ENCODE measurements at regions not wholly inside any gene's neighbourhood (a gene's known extent, or its start where the extent isn't known, plus 50 kb on each side); places are given as distances from the start of the nearest gene placed in this dataset.

DNA sequence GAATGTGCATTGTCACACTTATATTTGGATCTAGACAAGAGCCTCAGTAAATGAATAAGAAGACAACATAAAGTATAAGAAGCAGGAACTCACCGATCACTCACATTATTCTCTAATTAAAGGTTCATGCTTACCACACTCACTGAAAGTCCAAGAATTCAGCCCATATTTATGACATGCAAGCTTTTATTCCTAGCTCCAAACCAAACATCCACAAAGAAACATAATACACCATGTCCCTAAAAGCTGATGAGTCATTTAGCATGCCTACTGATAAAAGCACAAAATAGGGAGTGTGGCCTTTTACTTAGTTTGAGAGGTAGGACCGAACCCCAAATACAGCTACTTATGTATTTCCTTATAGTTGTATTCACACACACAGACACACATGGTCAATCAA lies 1094.6 kb upstream of the CDH2 start:
- Histone ChIP-seq H3K79me2 (ENCODE audit: control insufficient read depth, insufficient read depth, low read length) (no peaks in the 10 kb centered on the region), H3K27me3 (ENCODE audit: control insufficient read depth, extremely low read depth, insufficient read depth, low read length) (no peaks in the 10 kb centered on the region), H3K4me1 (ENCODE audit: control insufficient read depth, extremely low read depth, insufficient read depth, low read length) (no peaks in the 10 kb centered on the region), H3K4me2 (ENCODE audit: control insufficient read depth, extremely low read depth, insufficient read depth, low read depth, low read length) (no peak overlapping the region), H3K4me3 (ENCODE audit: control insufficient read depth in 2 of 3, extremely low read depth in 1 of 3, insufficient read depth in 2 of 3, low read depth in 1 of 3, low read length in 3 of 3) (no peak overlapping the region), H3K9ac (ENCODE audit: control insufficient read depth, extremely low read depth, insufficient read depth, low read length) (no peak overlapping the region), H3K9me3 (ENCODE audit: control insufficient read depth, low read depth, low read length) (no peaks in the 10 kb centered on the region), H3K36me3 (ENCODE audit: control insufficient read depth in 2 of 2, extremely low read depth in 1 of 2, insufficient read depth in 2 of 2, low read length in 2 of 2) (no peaks in the 10 kb centered on the region), H2AFZ (ENCODE audit: control insufficient read depth, low read length) (no peak overlapping the region), H4K20me1 (ENCODE audit: control insufficient read depth, extremely low read depth, insufficient read depth, low read length) (no peaks in the 10 kb centered on the region), H3K9me1 (ENCODE audit: control insufficient read depth, extremely low read depth, insufficient read depth, low read length) (no peaks in the 10 kb centered on the region), H3K27ac (ENCODE audit: control insufficient read depth, insufficient read depth, low read length) (no peak overlapping the region)
- dilution Hi-C loops (cut with MboI; ENCODE audit: extremely low pct_ligation_motif_present, low sequenced_read_pairs), result no loop called here
- TF ChIP-seq EZH2 (IDR thresholded peaks at IDR 0.05; ENCODE audit: low read length), result no peak
- TF ChIP-seq, protein P1, sequence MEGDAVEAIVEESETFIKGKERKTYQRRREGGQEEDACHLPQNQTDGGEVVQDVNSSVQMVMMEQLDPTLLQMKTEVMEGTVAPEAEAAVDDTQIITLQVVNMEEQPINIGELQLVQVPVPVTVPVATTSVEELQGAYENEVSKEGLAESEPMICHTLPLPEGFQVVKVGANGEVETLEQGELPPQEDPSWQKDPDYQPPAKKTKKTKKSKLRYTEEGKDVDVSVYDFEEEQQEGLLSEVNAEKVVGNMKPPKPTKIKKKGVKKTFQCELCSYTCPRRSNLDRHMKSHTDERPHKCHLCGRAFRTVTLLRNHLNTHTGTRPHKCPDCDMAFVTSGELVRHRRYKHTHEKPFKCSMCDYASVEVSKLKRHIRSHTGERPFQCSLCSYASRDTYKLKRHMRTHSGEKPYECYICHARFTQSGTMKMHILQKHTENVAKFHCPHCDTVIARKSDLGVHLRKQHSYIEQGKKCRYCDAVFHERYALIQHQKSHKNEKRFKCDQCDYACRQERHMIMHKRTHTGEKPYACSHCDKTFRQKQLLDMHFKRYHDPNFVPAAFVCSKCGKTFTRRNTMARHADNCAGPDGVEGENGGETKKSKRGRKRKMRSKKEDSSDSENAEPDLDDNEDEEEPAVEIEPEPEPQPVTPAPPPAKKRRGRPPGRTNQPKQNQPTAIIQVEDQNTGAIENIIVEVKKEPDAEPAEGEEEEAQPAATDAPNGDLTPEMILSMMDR (optimal IDR thresholded peaks at IDR 0.05 in 1 of 3, IDR thresholded peaks at IDR 0.05 in 1 of 3, conservative IDR thresholded peaks at IDR 0.05 in 1 of 3; ENCODE audit: extremely low read depth in 1 of 3, insufficient read depth in 2 of 3, low read length in 3 of 3), result no peak
- FAIRE-seq (no peak), DNase-seq (ENCODE audit: low read depth, low spot score) (no peak)

DNA sequence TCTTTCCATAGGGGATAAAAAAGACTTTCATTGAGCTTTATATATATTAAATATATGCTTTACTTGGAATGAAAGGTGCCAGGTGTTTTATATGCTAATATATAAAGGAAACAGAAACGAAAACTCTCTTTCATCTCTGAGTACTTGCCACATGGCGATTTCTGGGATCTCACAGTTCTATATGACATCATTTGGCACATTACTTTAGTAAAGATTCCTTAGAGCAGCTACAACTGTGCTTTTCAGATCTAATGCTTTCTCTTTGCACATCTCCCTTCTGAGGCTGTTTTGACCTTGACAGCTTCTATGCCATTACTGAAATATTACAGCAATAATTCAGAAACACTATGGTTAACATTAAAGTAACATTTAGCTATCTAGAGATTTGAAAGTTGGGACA lies 1082.9 kb upstream of the CDH2 start:
- no peaks in the 10 kb centered on the region for H3K79me2 ChIP-seq (ENCODE audit: control insufficient read depth, insufficient read depth, low read length)
- DNase-seq (ENCODE audit: low read depth, low spot score) (no peak), FAIRE-seq (no peak)
- no peak overlapping the region for H2AFZ ChIP-seq (ENCODE audit: control insufficient read depth, low read length)
- no peak overlapping the region for H3K4me2 ChIP-seq (ENCODE audit: control insufficient read depth, extremely low read depth, insufficient read depth, low read depth, low read length)
- no peaks in the 10 kb centered on the region for H3K27me3 ChIP-seq (ENCODE audit: control insufficient read depth, extremely low read depth, insufficient read depth, low read length)
- TF ChIP-seq EZH2 (IDR thresholded peaks at IDR 0.05; ENCODE audit: low read length), result no peak
- TF ChIP-seq, protein P1 (optimal IDR thresholded peaks at IDR 0.05 in 1 of 3, IDR thresholded peaks at IDR 0.05 in 1 of 3, conservative IDR thresholded peaks at IDR 0.05 in 1 of 3; ENCODE audit: extremely low read depth in 1 of 3, insufficient read depth in 2 of 3, low read length in 3 of 3), result no peak
- no peaks in the 10 kb centered on the region for H4K20me1 ChIP-seq (ENCODE audit: control insufficient read depth, extremely low read depth, insufficient read depth, low read length)
- H3K4me3 ChIP-seq (ENCODE audit: control insufficient read depth in 2 of 3, extremely low read depth in 1 of 3, insufficient read depth in 2 of 3, low read depth in 1 of 3, low read length in 3 of 3), result no peak overlapping the region
- H3K36me3 ChIP-seq (ENCODE audit: control insufficient read depth in 2 of 2, extremely low read depth in 1 of 2, insufficient read depth in 2 of 2, low read length in 2 of 2), result no peaks in the 10 kb centered on the region
- dilution Hi-C loops (cut with MboI; ENCODE audit: extremely low pct_ligation_motif_present, low sequenced_read_pairs), result no loop called here
- no peak overlapping the region for H3K27ac ChIP-seq (ENCODE audit: control insufficient read depth, insufficient read depth, low read length)
- H3K9ac ChIP-seq (ENCODE audit: control insufficient read depth, extremely low read depth, insufficient read depth, low read length), result no peak overlapping the region
- H3K9me3 ChIP-seq (ENCODE audit: control insufficient read depth, low read depth, low read length), result no peaks in the 10 kb centered on the region
- no peaks in the 10 kb centered on the region for H3K4me1 ChIP-seq (ENCODE audit: control insufficient read depth, extremely low read depth, insufficient read depth, low read length)
- H3K9me1 ChIP-seq (ENCODE audit: control insufficient read depth, extremely low read depth, insufficient read depth, low read length), result no peaks in the 10 kb centered on the region

All from keratinocyte (primary cell).